Epithelial cell of proximal tubule (primary cell): ENCODE measurements at regions not wholly inside any gene's neighbourhood (a gene's known extent, or its start where the extent isn't known, plus 50 kb on each side); places are given as distances from the start of the nearest gene placed in this dataset.

ENCODE experiments used
- DNase-seq: peaks from one replicate; pipeline ENCODE4 v3.0.0-alpha.2; 2011; ENCODE audit warnings: low read depth
- H3K4me3 ChIP-seq: 2 replicates; pipeline ENCODE4 v1.5.1; 2011; ENCODE audit warnings: low read depth, mild to moderate bottlenecking, low read length
- CTCF ChIP-seq: conservative IDR thresholded peaks from 2 replicates; pipeline ENCODE4 v1.5.1; 2012; ENCODE audit warnings: low read depth, mild to moderate bottlenecking, low read length

DNA sequence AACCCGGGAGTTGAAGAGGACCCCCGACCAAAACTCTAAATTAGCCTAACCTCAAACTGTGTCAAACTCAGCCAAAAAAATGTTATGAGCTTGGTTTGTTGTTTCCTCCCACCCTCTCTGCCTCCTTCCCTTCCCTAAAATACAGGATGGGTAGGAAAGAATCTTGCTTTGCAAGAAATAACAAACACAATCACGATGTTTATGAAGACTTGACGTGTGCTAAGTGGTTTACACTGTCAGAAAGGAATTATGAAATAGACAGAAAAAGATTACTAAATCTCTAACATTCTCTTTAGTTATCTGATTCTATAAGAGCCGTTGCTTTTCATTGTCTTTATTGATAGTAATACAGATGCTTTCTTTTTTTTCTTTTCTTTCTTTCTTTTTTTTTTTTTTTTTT is 285.1 kb downstream of the BMP7 start:
- no peak overlapping the region for H3K4me3 ChIP-seq
- DNase-seq = no peak
- TF ChIP-seq CTCF = no peak

- no peak for DNase-seq
- no peak overlapping the region for H3K4me3 ChIP-seq
- TF ChIP-seq CTCF = no peak
Measured at GRCh38 chr20:56983813-56984212, 282.6 kb downstream of the BMP7 start.

DNA sequence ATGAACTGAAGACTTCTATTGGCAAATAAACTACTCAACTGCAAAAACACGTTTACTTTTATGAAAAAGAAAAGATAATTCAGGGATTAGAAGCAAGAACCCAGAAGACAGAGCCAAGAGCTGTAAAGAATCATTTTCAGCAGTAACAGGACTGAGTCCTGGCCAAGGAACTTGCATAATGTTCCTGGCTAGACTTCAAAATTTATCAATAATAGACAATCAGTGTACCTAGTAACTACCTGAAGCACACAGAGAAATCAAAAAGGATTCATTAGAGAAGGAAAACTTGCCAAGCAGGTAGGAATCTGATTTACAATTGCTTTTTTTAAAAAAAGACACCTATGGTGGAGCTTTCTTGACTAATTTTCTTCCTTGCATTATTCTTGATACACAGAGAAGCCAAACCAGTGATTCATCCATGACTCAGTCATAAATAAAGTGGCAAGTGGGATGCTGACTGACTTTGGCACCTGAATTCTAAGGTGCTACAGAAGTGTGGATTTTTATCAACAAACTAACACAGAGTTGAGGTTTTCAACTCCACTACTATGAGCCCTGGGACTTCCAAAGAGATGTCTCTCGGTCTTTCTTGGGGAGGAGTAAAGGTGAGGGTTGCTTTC is 281.3 kb downstream of the BMP7 start:
- DNase-seq = no peak
- TF ChIP-seq CTCF = no peak
- H3K4me3 ChIP-seq = no peak overlapping the region

GRCh38 chr20:56986476-56986875 is 280.0 kb downstream of the BMP7 start:
- no peak overlapping the region for H3K4me3 ChIP-seq
- DNase-seq = no peak
- no peak for TF ChIP-seq CTCF

GRCh38 chr20:56986931-56987720 is 279.3 kb downstream of the BMP7 start:
- TF ChIP-seq CTCF = no peak
- DNase-seq = no peak
- H3K4me3 ChIP-seq = no peak overlapping the region

DNA sequence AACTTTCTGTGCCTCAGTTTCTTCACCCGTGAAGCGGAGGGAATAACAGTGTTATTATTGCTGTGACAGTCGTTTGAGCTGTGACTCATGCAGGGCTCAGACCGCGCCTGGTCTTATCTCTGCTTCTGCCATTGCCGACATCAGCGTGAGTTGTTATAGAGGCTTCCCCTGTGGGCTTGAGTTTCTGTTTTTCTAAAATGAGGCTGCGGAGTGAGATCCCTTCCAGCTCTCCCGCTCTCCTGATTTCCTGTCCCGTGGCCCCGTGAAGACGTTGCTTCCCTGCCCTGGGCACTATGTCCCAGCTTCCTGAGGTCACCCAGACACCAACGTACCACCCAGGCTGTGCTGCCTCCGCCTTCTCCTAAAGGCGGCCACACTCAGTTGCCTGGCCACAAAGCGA is 278.5 kb downstream of the BMP7 start:
- no peak for TF ChIP-seq CTCF
- DNase-seq = no peak
- no peak overlapping the region for H3K4me3 ChIP-seq

- H3K4me3 ChIP-seq = no peak overlapping the region
- no peak for DNase-seq
- TF ChIP-seq CTCF = no peak
Measured at GRCh38 chr20:56988446-56988845, 278.0 kb downstream of the BMP7 start.
